GM23338 (cell line): ENCODE measurements at regions not wholly inside any gene's neighbourhood (a gene's known extent, or its start where the extent isn't known, plus 50 kb on each side); places are given as distances from the start of the nearest gene placed in this dataset.

Experiments
- ATAC-seq: fragments of 200-7000 bp; cut with Tn5 transposase; 3 replicates; pipeline ENCODE4 v1.9.1; 2020
- DNase-seq: peaks from one replicate; pipeline ENCODE4 v3.0.0-alpha.2; 2015; ENCODE audit warnings: low spot score
- H2AFZ ChIP-seq: fragments of 200-600 bp; sonication (generic); 2 replicates; pipeline ENCODE4 v1.8.0; 2016; ENCODE audit warnings: antibody characterized with exemption, mild to moderate bottlenecking, moderate library complexity
- H3F3A ChIP-seq: fragments of 200-600 bp; sonication (generic); replicated peaks from 2 replicates; pipeline ENCODE4 v1.8.0; 2017; ENCODE audit warnings: antibody characterized with exemption, mixed run types, low read depth
- H3K27ac ChIP-seq: fragments of 200-600 bp; sonication (generic); 2 replicates; pipeline ENCODE4 v1.6.1; 2016; ENCODE audit warnings: low read depth
- H3K27me3 ChIP-seq: fragments of 200-600 bp; sonication (generic); 2 replicates; pipeline ENCODE4 v1.8.0; 2016; ENCODE audit warnings: mild to moderate bottlenecking, mixed run types, moderate library complexity; ENCODE audit not compliant: insufficient read depth
- H3K36me3 ChIP-seq: fragments of 200-600 bp; sonication (generic); 2 replicates; pipeline ENCODE4 v1.8.0; 2016; ENCODE audit warnings: mild to moderate bottlenecking; ENCODE audit not compliant: insufficient read depth
- H3K4me1 ChIP-seq: fragments of 200-600 bp; sonication (generic); 2 replicates; pipeline ENCODE4 v1.8.0; 2016; ENCODE audit warnings: mild to moderate bottlenecking, moderate library complexity; ENCODE audit not compliant: insufficient read depth
- H3K4me2 ChIP-seq: fragments of 200-600 bp; sonication (generic); 2 replicates; pipeline ENCODE4 v1.7.1; 2017; ENCODE audit warnings: mixed run types
- H3K4me3 ChIP-seq: fragments of 200-600 bp; sonication (generic); 2 replicates; pipeline ENCODE4 v1.6.1; 2016; ENCODE audit warnings: mixed run types
- H3K79me2 ChIP-seq: fragments of 200-600 bp; sonication (generic); replicated peaks from 2 replicates; pipeline ENCODE4 v1.8.0; 2017; ENCODE audit warnings: mild to moderate bottlenecking; ENCODE audit not compliant: insufficient read depth
- H3K9me2 ChIP-seq: fragments of 200-600 bp; sonication (generic); 2 replicates; pipeline ENCODE4 v1.8.0; 2017; ENCODE audit not compliant: insufficient read depth
- H4K20me1 ChIP-seq: fragments of 200-600 bp; sonication (generic); replicated peaks from 2 replicates; pipeline ENCODE4 v1.8.0; 2017; ENCODE audit warnings: mild to moderate bottlenecking; ENCODE audit not compliant: insufficient read depth
- H3K27ac Mint-ChIP-seq: 2 replicates; pipeline ENCODE4 v1.8.0; 2020; ENCODE audit warnings: inconsistent platforms, mild to moderate bottlenecking, moderate library complexity, mixed read lengths
- H3K27me3 Mint-ChIP-seq: 3 replicates; pipeline ENCODE4 v1.8.0; 2022; ENCODE audit warnings: low read depth, mild to moderate bottlenecking, moderate library complexity, mixed read lengths, inconsistent platforms; ENCODE audit not compliant: insufficient read depth, poor library complexity
- H3K36me3 Mint-ChIP-seq: 3 replicates; pipeline ENCODE4 v1.8.0; 2021; ENCODE audit warnings: low read depth, mild to moderate bottlenecking, inconsistent platforms, moderate library complexity, mixed read lengths
- H3K4me1 Mint-ChIP-seq: 3 replicates; pipeline ENCODE4 v1.8.0; 2020; ENCODE audit warnings: mild to moderate bottlenecking, inconsistent platforms, mixed read lengths
- H3K4me3 Mint-ChIP-seq: 3 replicates; pipeline ENCODE4 v1.8.0; 2021; ENCODE audit warnings: moderate library complexity, mild to moderate bottlenecking, inconsistent platforms, mixed read lengths
- H3K9me3 Mint-ChIP-seq: 3 replicates; pipeline ENCODE4 v1.8.0; 2020; ENCODE audit warnings: moderate library complexity, mild to moderate bottlenecking, inconsistent platforms, mixed read lengths
- CREB1 ChIP-seq: fragments of 250-450 bp; sonication (Bioruptor Pico); IDR thresholded peaks from 2 replicates; pipeline ENCODE4 v1.5.0; 2020; ENCODE audit warnings: low read depth, mild to moderate bottlenecking, moderate library complexity
- CTCF ChIP-seq, 2 experiments: fragments of 200-600 bp in 1 of 2; sonication (generic) in 1 of 2; conservative IDR thresholded peaks; 2 replicates each; pipeline versions ENCODE4 v1.5.1 to v1.6.1; 2016 to 2017; ENCODE audit warnings: antibody characterized with exemption in 2 of 2, low read depth in 2 of 2, mild to moderate bottlenecking in 2 of 2, moderate library complexity in 1 of 2
- ETS1 ChIP-seq: IDR thresholded peaks from 2 replicates; pipeline ENCODE4 v1.6.1; 2016; ENCODE audit warnings: antibody characterized with exemption
- EZH2 ChIP-seq: fragments of 200-600 bp; sonication (generic); IDR thresholded peaks from one replicate; pipeline ENCODE4 v1.8.0; 2017; ENCODE audit warnings: antibody characterized with exemption, mild to moderate bottlenecking, low read depth; ENCODE audit not compliant: unreplicated experiment
- EZH2phosphoT487 ChIP-seq: fragments of 200-600 bp; sonication (generic); IDR thresholded peaks from one replicate; pipeline ENCODE4 v1.8.1; 2018; ENCODE audit warnings: antibody characterized with exemption; ENCODE audit not compliant: unreplicated experiment
- JUNB ChIP-seq: IDR thresholded peaks from one replicate; pipeline ENCODE4 v1.6.1; 2016; ENCODE audit warnings: antibody characterized with exemption; ENCODE audit not compliant: unreplicated experiment
- NANOG ChIP-seq: IDR thresholded peaks from 2 replicates; pipeline ENCODE4 v1.6.1; 2016; ENCODE audit warnings: antibody characterized with exemption, borderline replicate concordance
- POLR2AphosphoS5 ChIP-seq: IDR thresholded peaks from 2 replicates; pipeline ENCODE4 v1.6.1; 2016; ENCODE audit warnings: antibody characterized with exemption, low read depth
- REST ChIP-seq: IDR thresholded peaks from one replicate; pipeline ENCODE4 v1.6.1; 2018; ENCODE audit warnings: antibody characterized with exemption; ENCODE audit not compliant: unreplicated experiment
- STAT1 ChIP-seq: IDR thresholded peaks from one replicate; pipeline ENCODE4 v1.6.1; 2016; ENCODE audit warnings: antibody characterized with exemption; ENCODE audit not compliant: unreplicated experiment
- ZNF114 ChIP-seq: fragments of 250-450 bp; sonication (Bioruptor Pico); IDR thresholded peaks from 2 replicates; pipeline ENCODE4 v1.5.0; 2020; ENCODE audit warnings: mild to moderate bottlenecking, moderate library complexity
- ZNF331 ChIP-seq: fragments of 250-450 bp; sonication (Bioruptor Pico); IDR thresholded peaks from 2 replicates; pipeline ENCODE4 v1.5.0; 2020; ENCODE audit warnings: low read depth, mild to moderate bottlenecking, moderate library complexity
- ZNF462 ChIP-seq: fragments of 250-450 bp; sonication (Bioruptor Pico); IDR thresholded peaks from 2 replicates; pipeline ENCODE4 v1.5.0; 2020; ENCODE audit warnings: mild to moderate bottlenecking, moderate library complexity

GRCh38 chr10:9452056-9452455 lies 1397.6 kb downstream of the GATA3 start:
- H3K27ac ChIP-seq: no peak overlapping the region
- Mint-ChIP-seq H3K27me3 (no peaks in the 10 kb centered on the region), H3K9me3 (peaks cover 20% of the 10 kb centered on the region), H3K4me3 (no peak overlapping the region), H3K36me3 (peaks cover 12% of the 10 kb centered on the region; the same call in 2 of the 3 replicates), H3K27ac (no peak overlapping the region), H3K4me1 (no peaks in the 10 kb centered on the region)
- no peaks in the 10 kb centered on the region for H3F3A ChIP-seq
- H4K20me1 ChIP-seq: no peaks in the 10 kb centered on the region
- ATAC-seq: no peak
- H3K4me1 ChIP-seq: no peaks in the 10 kb centered on the region
- H2AFZ ChIP-seq: no peak overlapping the region
- H3K27me3 ChIP-seq: no peaks in the 10 kb centered on the region
- H3K36me3 ChIP-seq: peaks cover 9% of the 10 kb centered on the region; the same call in 1 of the 2 replicates
- TF ChIP-seq ETS1 (no peak), ZNF331 (CRISPR knock-in tag) (no peak), STAT1 (no peak), CTCF (conservative IDR thresholded peaks at IDR 0.05; ENCODE audit: low read depth in 2 of 2) (no peak), CREB1 (CRISPR knock-in tag) (no peak), JUNB (no peak), REST (no peak), EZH2phosphoT487 (no peak), NANOG (no peak), ZNF114 (no peak), ZNF462 (CRISPR knock-in tag) (no peak), POLR2AphosphoS5 (no peak), EZH2 (no peak)
- DNase-seq: no peak
- H3K4me3 ChIP-seq: no peak overlapping the region
- H3K79me2 ChIP-seq: no peaks in the 10 kb centered on the region
- H3K4me2 ChIP-seq: no peak overlapping the region
- H3K9me2 ChIP-seq: no peaks in the 10 kb centered on the region; the same call in 1 of the 2 replicates
